Loucy (cell line): ENCODE measurements at regions not wholly inside any gene's neighbourhood (a gene's known extent, or its start where the extent isn't known, plus 50 kb on each side); places are given as distances from the start of the nearest gene placed in this dataset.

Source experiments
- H2AFZ ChIP-seq: fragments of 200-600 bp; sonication (generic); 2 replicates; pipeline ENCODE4 v1.6.0; 2016; ENCODE audit warnings: antibody characterized with exemption, mild to moderate bottlenecking, low read length, moderate library complexity
- H3F3A ChIP-seq: fragments of 200-600 bp; 2 replicates; pipeline ENCODE4 v1.6.0; 2016; ENCODE audit warnings: antibody characterized with exemption, low read depth, mild to moderate bottlenecking
- H3K27me3 ChIP-seq: fragments of 200-600 bp; sonication (generic); 2 replicates; pipeline ENCODE4 v1.6.1; 2014; ENCODE audit warnings: low read length, mild to moderate bottlenecking; ENCODE audit not compliant: insufficient read depth, poor library complexity, severe bottlenecking
- H3K36me3 ChIP-seq: fragments of 200-600 bp; sonication (generic); 2 replicates; pipeline ENCODE4 v1.6.1; 2016; ENCODE audit warnings: low read length; ENCODE audit not compliant: insufficient read depth
- H3K4me1 ChIP-seq: fragments of 200-600 bp; sonication (generic); 2 replicates; pipeline ENCODE4 v1.5.1; 2014; ENCODE audit warnings: low read length, mild to moderate bottlenecking; ENCODE audit not compliant: insufficient read depth, poor library complexity, severe bottlenecking
- H3K4me2 ChIP-seq: fragments of 200-600 bp; sonication (generic); 2 replicates; pipeline ENCODE4 v1.6.0; 2014; ENCODE audit warnings: antibody characterized with exemption, low read length, low read depth, mild to moderate bottlenecking; ENCODE audit not compliant: poor library complexity, severe bottlenecking
- H3K4me3 ChIP-seq: fragments of 200-600 bp; sonication (generic); 2 replicates; pipeline ENCODE4 v1.5.1; 2014; ENCODE audit warnings: low read length, mild to moderate bottlenecking, mixed read lengths; ENCODE audit not compliant: poor library complexity, severe bottlenecking
- H3K79me2 ChIP-seq: fragments of 200-600 bp; sonication (generic); 2 replicates; pipeline ENCODE4 v1.6.1; 2014; ENCODE audit warnings: low read length; ENCODE audit not compliant: insufficient read depth
- H3K9ac ChIP-seq: fragments of 200-600 bp; sonication (generic); 2 replicates; pipeline ENCODE4 v1.6.0; 2014; ENCODE audit warnings: mild to moderate bottlenecking, low read depth, low read length, moderate library complexity; ENCODE audit not compliant: poor library complexity, severe bottlenecking
- H3K9me2 ChIP-seq: fragments of 200-600 bp; sonication (generic); replicated peaks from 2 replicates; pipeline ENCODE4 v1.6.1; 2016; ENCODE audit warnings: low read depth, low read length, mixed read lengths
- H3K9me3 ChIP-seq: fragments of 200-600 bp; sonication (generic); 2 replicates; pipeline ENCODE4 v1.6.1; 2014; ENCODE audit warnings: mild to moderate bottlenecking, antibody characterized with exemption, low read length, low read depth; ENCODE audit not compliant: insufficient read depth
- H4K20me1 ChIP-seq: fragments of 200-600 bp; sonication (generic); 2 replicates; pipeline ENCODE4 v1.6.0; 2014; ENCODE audit warnings: antibody characterized with exemption, low read length, mild to moderate bottlenecking; ENCODE audit not compliant: insufficient read depth, poor library complexity, severe bottlenecking
- EZH2phosphoT487 ChIP-seq: fragments of 200-600 bp; IDR thresholded peaks from 2 replicates; pipeline ENCODE4 v1.6.1; 2018; ENCODE audit warnings: antibody characterized with exemption, mild to moderate bottlenecking, moderate library complexity, borderline replicate concordance
- TF ChIP-seq, protein P1 (sequence below): fragments of 200-600 bp; sonication (generic); conservative IDR thresholded peaks from 2 replicates; pipeline ENCODE4 v1.5.1; 2014; ENCODE audit warnings: mild to moderate bottlenecking, antibody characterized with exemption, low read length

DNA sequence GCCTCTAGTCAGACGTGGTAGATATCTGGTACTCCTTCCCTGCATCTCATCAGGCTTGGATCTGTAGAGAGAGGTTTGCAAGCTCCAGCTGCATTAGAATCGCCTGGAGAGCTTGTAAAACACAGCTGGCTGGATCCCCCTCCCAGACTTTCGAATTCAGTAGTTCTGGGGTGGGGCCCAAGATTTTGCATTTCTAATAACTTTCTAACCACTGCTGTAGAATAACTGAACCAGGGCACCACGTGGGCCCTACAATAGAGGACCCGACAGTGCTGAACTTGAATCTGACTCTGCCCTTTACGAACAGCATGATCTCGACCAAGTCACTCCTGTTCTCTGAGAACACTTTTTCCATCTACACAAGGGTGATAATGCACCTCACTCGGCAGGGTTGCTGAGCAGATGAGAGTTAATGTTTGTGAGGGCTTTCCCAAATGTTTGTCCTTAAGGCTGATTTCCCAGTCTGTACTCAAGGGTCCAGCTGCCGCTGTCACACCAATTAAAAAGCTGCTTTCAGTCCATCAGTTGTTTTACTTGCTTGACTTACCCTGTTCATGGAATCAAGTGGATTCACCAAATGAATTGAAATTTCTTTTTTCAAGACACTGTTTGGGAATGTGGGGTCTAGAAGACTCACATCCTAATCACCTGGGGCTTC, 86.6 kb upstream of the SLC24A4 start:
- H3K79me2 ChIP-seq, result no peaks in the 10 kb centered on the region
- no peaks in the 10 kb centered on the region for H4K20me1 ChIP-seq
- H3K36me3 ChIP-seq, result no peaks in the 10 kb centered on the region
- no peak overlapping the region for H3K9ac ChIP-seq
- no peak overlapping the region for H3K4me2 ChIP-seq
- no peaks in the 10 kb centered on the region for H3F3A ChIP-seq
- H3K4me3 ChIP-seq, result no peak overlapping the region
- H2AFZ ChIP-seq, result no peak overlapping the region
- TF ChIP-seq, protein P1, sequence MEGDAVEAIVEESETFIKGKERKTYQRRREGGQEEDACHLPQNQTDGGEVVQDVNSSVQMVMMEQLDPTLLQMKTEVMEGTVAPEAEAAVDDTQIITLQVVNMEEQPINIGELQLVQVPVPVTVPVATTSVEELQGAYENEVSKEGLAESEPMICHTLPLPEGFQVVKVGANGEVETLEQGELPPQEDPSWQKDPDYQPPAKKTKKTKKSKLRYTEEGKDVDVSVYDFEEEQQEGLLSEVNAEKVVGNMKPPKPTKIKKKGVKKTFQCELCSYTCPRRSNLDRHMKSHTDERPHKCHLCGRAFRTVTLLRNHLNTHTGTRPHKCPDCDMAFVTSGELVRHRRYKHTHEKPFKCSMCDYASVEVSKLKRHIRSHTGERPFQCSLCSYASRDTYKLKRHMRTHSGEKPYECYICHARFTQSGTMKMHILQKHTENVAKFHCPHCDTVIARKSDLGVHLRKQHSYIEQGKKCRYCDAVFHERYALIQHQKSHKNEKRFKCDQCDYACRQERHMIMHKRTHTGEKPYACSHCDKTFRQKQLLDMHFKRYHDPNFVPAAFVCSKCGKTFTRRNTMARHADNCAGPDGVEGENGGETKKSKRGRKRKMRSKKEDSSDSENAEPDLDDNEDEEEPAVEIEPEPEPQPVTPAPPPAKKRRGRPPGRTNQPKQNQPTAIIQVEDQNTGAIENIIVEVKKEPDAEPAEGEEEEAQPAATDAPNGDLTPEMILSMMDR, result no peak
- TF ChIP-seq EZH2phosphoT487, result no peak
- no peaks in the 10 kb centered on the region for H3K9me2 ChIP-seq
- H3K4me1 ChIP-seq, result no peaks in the 10 kb centered on the region
- H3K27me3 ChIP-seq, result no peaks in the 10 kb centered on the region
- no peaks in the 10 kb centered on the region for H3K9me3 ChIP-seq

- Histone ChIP-seq H3K4me1 (no peaks in the 10 kb centered on the region), H2AFZ (no peak overlapping the region), H3K9ac (no peak overlapping the region), H3F3A (no peaks in the 10 kb centered on the region), H3K9me3 (peaks cover 11% of the 10 kb centered on the region; the same call in 1 of the 2 replicates), H3K27me3 (no peaks in the 10 kb centered on the region), H4K20me1 (no peaks in the 10 kb centered on the region), H3K4me2 (no peak overlapping the region), H3K9me2 (no peaks in the 10 kb centered on the region), H3K79me2 (no peaks in the 10 kb centered on the region), H3K36me3 (no peaks in the 10 kb centered on the region), H3K4me3 (no peak overlapping the region)
- TF ChIP-seq EZH2phosphoT487, result no peak
- TF ChIP-seq, protein P1, result no peak
These were observed 82.3 kb upstream of the SLC24A4 start for GRCh38 chr14:92240658-92241057.

GRCh38 chr14:92241966-92242595, 80.9 kb upstream of the SLC24A4 start:
- Histone ChIP-seq H3F3A (no peaks in the 10 kb centered on the region), H3K9me3 (peaks cover 14% of the 10 kb centered on the region; the same call in 1 of the 2 replicates)
- no peak for TF ChIP-seq EZH2phosphoT487
- TF ChIP-seq, protein P1, result no peak

More at GRCh38 chr14:92241966-92242595, 80.9 kb upstream of the SLC24A4 start:
- Histone ChIP-seq H3K9ac (no peak overlapping the region), H2AFZ (no peak overlapping the region), H3K4me3 (no peak overlapping the region), H3K79me2 (no peaks in the 10 kb centered on the region), H3K4me1 (no peaks in the 10 kb centered on the region), H3K27me3 (no peaks in the 10 kb centered on the region), H3K4me2 (no peak overlapping the region), H3K36me3 (no peaks in the 10 kb centered on the region), H4K20me1 (no peaks in the 10 kb centered on the region), H3K9me2 (no peaks in the 10 kb centered on the region)
